Osteocyte (in vitro differentiated cells): ENCODE measurements at regions not wholly inside any gene's neighbourhood (a gene's known extent, or its start where the extent isn't known, plus 50 kb on each side); places are given as distances from the start of the nearest gene placed in this dataset.

ENCODE experiments used
- DNase-seq: peaks from one replicate; pipeline ENCODE4 v3.0.0; 2021; ENCODE audit warnings: mixed read lengths; ENCODE audit not compliant: unreplicated experiment; ENCODE audit errors: extremely low spot score
- H3K27ac Mint-ChIP-seq: one replicate; pipeline ENCODE4 v1.8.0; 2021; ENCODE audit warnings: mild to moderate bottlenecking, mixed read lengths; ENCODE audit not compliant: unreplicated experiment
- H3K27me3 Mint-ChIP-seq: one replicate; pipeline ENCODE4 v1.8.0; 2021; ENCODE audit warnings: mixed read lengths; ENCODE audit not compliant: unreplicated experiment
- H3K36me3 Mint-ChIP-seq: one replicate; pipeline ENCODE4 v1.8.0; 2021; ENCODE audit warnings: mixed read lengths; ENCODE audit not compliant: unreplicated experiment
- H3K4me1 Mint-ChIP-seq: one replicate; pipeline ENCODE4 v1.8.0; 2021; ENCODE audit warnings: mixed read lengths; ENCODE audit not compliant: unreplicated experiment
- H3K4me3 Mint-ChIP-seq: one replicate; pipeline ENCODE4 v1.8.0; 2021; ENCODE audit warnings: mild to moderate bottlenecking, moderate library complexity, mixed read lengths; ENCODE audit not compliant: unreplicated experiment
- H3K9me3 Mint-ChIP-seq: one replicate; pipeline ENCODE4 v1.8.0; 2021; ENCODE audit warnings: mixed read lengths; ENCODE audit not compliant: unreplicated experiment
- TF ChIP-seq, protein P1 (sequence below): fragments of 200-600 bp; sonication (generic); IDR thresholded peaks from 2 replicates; pipeline ENCODE4 v1.5.0; 2021; ENCODE audit warnings: antibody characterized with exemption, mild to moderate bottlenecking, moderate library complexity

DNA sequence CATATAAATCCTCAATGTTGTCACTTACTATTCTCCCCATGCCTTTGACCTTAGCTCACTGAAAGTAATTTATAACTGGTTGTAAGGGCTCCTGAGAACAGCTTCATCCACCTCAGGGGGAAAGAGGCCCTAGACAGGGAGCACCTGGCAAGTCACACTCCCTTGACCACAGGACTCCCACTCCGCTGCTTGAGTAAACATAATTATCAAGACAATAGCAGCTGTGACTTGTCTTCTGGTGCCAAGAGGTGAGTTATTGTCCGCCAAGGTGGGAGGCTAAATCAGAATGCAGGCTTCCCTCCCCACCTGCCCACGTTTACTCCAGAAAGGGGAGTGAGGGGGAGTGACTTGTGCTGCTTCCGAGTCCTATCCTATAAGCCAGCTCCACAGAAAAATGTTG, 230.6 kb upstream of the LRATD1 start:
- TF ChIP-seq, protein P1, sequence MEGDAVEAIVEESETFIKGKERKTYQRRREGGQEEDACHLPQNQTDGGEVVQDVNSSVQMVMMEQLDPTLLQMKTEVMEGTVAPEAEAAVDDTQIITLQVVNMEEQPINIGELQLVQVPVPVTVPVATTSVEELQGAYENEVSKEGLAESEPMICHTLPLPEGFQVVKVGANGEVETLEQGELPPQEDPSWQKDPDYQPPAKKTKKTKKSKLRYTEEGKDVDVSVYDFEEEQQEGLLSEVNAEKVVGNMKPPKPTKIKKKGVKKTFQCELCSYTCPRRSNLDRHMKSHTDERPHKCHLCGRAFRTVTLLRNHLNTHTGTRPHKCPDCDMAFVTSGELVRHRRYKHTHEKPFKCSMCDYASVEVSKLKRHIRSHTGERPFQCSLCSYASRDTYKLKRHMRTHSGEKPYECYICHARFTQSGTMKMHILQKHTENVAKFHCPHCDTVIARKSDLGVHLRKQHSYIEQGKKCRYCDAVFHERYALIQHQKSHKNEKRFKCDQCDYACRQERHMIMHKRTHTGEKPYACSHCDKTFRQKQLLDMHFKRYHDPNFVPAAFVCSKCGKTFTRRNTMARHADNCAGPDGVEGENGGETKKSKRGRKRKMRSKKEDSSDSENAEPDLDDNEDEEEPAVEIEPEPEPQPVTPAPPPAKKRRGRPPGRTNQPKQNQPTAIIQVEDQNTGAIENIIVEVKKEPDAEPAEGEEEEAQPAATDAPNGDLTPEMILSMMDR = no peak
- no peak for DNase-seq
- no peaks in the 10 kb centered on the region for H3K4me1 Mint-ChIP-seq
- H3K36me3 Mint-ChIP-seq = no peaks in the 10 kb centered on the region
- no peaks in the 10 kb centered on the region for H3K9me3 Mint-ChIP-seq
- no peak overlapping the region for H3K27ac Mint-ChIP-seq
- no peaks in the 10 kb centered on the region for H3K27me3 Mint-ChIP-seq
- H3K4me3 Mint-ChIP-seq = no peak overlapping the region

DNA sequence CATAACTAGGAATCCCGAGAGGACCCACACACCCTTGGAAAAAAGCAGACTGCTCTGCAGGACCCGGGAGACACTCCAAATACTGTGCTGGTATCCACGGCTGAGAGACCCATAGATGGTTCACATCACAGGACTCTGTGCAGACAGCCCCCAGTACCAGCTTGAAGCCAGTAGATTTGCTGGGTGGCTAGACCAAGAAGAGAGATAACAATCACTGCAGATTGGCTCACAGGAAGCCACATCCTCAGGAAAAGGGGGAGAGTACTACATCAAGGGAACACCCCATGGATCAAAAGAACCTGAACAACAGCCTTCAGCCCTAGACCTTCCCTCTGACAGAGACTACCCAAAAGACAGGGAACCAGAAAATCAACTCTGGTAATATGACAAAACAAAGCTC, 223.8 kb upstream of the LRATD1 start:
- Mint-ChIP-seq H3K9me3 (peaks cover 33% of the 10 kb centered on the region), H3K4me3 (no peak overlapping the region), H3K4me1 (no peaks in the 10 kb centered on the region), H3K27me3 (no peaks in the 10 kb centered on the region), H3K36me3 (no peaks in the 10 kb centered on the region), H3K27ac (no peak overlapping the region)
- no peak for DNase-seq
- TF ChIP-seq, protein P1 = no peak

DNA sequence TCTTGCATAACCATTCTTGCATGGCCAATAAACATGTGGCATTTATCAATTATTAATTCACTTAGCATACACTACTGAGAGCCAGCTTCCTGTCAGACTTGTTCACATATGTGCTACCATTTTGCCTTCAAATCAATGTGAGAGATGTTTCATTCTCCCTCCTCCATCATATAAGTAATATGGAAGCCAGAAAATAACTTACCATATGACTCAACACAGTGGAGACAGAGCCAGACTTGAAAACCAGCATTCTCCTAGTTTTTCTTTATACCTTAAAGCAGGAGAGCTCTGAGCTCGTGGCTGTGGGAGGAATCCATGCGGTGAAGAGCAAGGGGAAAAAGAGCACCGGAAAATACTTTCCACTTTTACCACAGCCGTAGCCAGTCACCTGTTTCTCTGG, 215.0 kb upstream of the LRATD1 start:
- Mint-ChIP-seq H3K4me3 (no peak overlapping the region), H3K27me3 (no peaks in the 10 kb centered on the region), H3K9me3 (peaks cover 37% of the 10 kb centered on the region), H3K27ac (no peak overlapping the region), H3K4me1 (no peaks in the 10 kb centered on the region), H3K36me3 (no peaks in the 10 kb centered on the region)
- TF ChIP-seq, protein P1 = no peak
- no peak for DNase-seq

DNA sequence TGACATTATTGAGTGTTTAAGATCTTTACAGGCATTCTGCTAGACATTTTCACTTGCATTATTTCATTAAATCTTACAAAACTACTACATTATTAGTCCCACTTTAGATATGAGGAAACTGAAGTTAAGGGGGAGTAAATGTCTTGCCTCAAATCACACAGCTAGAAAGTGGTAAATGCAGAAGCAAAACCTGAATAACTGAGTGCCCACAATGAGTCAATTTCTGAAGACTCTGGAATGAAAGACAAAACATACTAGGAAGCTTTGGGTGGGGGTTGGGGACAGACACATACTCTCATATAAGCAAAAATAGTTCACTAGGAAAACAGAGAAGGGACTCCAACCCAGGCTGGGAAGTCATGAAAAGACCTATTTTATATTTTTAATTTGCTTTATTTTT, 214.4 kb upstream of the LRATD1 start:
- Mint-ChIP-seq H3K36me3 (no peaks in the 10 kb centered on the region), H3K27ac (no peak overlapping the region), H3K4me1 (no peaks in the 10 kb centered on the region), H3K4me3 (no peak overlapping the region), H3K9me3 (peaks cover 34% of the 10 kb centered on the region), H3K27me3 (no peaks in the 10 kb centered on the region)
- DNase-seq = no peak
- TF ChIP-seq, protein P1 = no peak

DNA sequence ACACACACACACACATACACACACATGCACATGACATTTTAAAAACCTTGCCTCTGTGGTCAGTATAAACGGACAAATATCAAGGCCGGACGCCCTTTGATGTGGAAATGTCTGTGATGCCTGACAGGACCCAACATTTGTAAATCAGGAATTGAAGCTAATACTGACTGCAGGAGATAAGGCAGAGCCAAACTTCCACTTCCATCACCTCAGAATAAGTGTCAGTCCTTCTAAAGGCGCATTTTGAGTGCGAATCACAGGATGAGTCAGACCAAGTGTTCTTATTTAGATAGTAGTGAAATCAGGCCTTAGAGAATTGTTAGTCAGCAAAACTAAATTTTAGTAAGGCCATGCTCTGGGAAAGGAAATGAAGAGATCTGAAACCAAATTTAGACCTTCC, 211.7 kb upstream of the LRATD1 start:
- Mint-ChIP-seq H3K4me3 (no peak overlapping the region), H3K27ac (no peak overlapping the region)
- TF ChIP-seq, protein P1 = no peak

More for the DNA sequence above, 211.7 kb upstream of the LRATD1 start:
- Mint-ChIP-seq H3K27me3 (no peaks in the 10 kb centered on the region), H3K36me3 (no peaks in the 10 kb centered on the region), H3K4me1 (no peaks in the 10 kb centered on the region), H3K9me3 (peaks cover 31% of the 10 kb centered on the region)
- no peak for DNase-seq
